ENCODE measurements at regions not wholly inside any gene's neighbourhood (a gene's known extent, or its start where the extent isn't known, plus 50 kb on each side); places are given as distances from the start of the nearest gene placed in this dataset.

DNA sequence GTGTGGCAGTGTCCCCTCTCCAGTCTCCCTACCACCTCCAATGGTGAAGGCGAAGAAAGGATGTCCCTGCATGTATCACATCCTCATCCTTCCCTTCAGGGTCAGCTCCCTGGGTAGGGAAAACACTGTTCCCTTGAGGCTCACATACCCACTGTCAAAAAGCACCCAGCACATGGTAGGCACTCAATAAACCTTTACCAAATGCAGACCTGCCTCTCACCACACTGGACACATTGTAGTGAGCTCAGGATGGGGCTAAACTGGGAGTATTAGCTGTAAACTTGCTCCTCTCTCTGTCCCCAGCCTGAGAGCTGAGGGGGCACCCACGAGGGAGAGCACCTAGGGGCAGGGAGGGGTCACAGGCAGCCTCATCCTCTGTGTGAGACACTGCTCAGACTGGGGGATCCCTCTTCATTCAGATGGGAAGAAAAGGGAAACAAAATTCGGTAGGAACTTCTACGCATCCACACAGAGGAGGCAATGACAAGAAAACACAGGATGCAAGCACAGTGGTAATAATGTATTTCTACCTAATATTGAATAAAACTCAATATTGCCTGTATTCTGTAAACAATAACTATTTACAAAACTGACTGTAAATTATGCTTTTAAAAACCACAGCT is 101.6 kb upstream of the TOP3B start:
- DNase-seq (ENCODE audit: low read depth), result no peak
- TF ChIP-seq, protein P1, sequence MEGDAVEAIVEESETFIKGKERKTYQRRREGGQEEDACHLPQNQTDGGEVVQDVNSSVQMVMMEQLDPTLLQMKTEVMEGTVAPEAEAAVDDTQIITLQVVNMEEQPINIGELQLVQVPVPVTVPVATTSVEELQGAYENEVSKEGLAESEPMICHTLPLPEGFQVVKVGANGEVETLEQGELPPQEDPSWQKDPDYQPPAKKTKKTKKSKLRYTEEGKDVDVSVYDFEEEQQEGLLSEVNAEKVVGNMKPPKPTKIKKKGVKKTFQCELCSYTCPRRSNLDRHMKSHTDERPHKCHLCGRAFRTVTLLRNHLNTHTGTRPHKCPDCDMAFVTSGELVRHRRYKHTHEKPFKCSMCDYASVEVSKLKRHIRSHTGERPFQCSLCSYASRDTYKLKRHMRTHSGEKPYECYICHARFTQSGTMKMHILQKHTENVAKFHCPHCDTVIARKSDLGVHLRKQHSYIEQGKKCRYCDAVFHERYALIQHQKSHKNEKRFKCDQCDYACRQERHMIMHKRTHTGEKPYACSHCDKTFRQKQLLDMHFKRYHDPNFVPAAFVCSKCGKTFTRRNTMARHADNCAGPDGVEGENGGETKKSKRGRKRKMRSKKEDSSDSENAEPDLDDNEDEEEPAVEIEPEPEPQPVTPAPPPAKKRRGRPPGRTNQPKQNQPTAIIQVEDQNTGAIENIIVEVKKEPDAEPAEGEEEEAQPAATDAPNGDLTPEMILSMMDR (conservative IDR thresholded peaks at IDR 0.05; ENCODE audit: low read depth, low read length), result no peak

DNA sequence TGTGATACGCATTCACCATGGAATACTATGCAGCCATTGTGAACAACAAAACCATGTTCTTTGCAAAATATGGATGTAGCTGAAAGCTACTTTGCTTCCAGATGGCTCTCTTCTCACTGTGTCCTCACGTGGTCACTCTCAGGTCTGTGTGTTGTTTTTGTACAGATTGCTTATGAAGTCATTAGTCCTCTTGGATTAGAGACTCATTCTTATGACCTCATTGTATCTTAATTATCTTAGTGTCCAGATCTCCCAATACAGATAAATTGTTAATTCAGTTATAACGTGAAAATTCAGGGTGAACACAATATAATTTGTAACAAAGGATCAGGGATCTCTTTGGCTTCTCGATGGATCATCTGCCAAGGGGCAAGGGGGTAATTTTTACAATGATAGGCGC is 100.4 kb upstream of the TOP3B start:
- TF ChIP-seq, protein P1 (conservative IDR thresholded peaks at IDR 0.05; ENCODE audit: low read depth, low read length), result no peak
- DNase-seq (ENCODE audit: low read depth), result no peak
- H3K4me3 ChIP-seq (ENCODE audit: low read depth, low read length), result no peak overlapping the region

More for the DNA sequence above, 101.6 kb upstream of the TOP3B start:
- H3K4me3 ChIP-seq (ENCODE audit: low read depth, low read length), result no peak overlapping the region

DNA sequence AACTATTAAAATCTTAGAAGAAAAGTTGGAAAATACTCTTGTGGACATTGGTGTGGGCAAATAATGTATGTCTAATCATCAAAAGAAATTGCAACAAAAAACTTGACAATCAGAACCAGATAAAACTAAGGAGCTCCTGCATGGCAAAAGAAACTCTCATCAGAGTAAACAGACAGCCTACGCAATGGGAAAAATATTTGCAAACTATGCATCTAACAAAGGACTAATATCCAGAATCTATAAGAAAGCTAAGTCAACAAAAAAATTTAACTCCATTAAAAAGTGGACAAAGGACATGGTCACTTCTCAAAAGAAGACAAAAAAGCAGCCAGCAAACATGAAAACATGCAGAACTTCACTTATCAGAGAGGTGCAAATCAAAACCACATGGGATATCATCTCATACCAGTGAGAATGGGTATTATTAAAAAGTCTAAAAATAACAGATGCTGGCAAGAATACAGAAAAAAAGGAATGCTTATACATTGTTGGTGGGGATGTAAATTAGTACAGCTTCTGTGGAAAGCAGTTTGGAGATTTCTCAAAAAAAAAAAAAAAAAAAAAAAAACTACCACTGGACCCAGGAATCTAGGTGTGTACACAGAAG is 99.7 kb upstream of the TOP3B start:
- TF ChIP-seq, protein P1 (conservative IDR thresholded peaks at IDR 0.05; ENCODE audit: low read depth, low read length), result no peak
- no peak overlapping the region for H3K4me3 ChIP-seq (ENCODE audit: low read depth, low read length)
- DNase-seq (ENCODE audit: low read depth), result no peak

DNA sequence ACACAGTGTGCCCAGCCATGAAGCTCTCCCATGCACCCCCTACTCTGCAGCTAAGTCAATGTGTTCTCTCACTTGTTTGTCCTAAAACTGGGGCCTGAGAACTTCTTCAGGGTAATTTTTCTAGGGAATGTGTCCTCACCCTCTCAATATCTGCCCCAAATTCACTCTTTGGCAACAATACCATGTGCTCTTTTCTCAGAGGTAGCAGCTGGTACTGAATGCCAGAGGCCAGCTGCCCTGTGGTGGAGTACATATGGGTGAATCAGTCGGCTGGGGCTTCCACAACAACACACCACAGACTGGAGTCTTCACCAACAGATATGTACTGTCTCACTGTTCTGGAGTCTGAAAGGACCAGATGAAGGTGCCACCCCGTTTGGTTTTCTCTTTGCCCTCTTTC is 97.7 kb upstream of the TOP3B start:
- no peak overlapping the region for H3K4me3 ChIP-seq (ENCODE audit: low read depth, low read length)
- no peak for DNase-seq (ENCODE audit: low read depth)
- TF ChIP-seq, protein P1 (conservative IDR thresholded peaks at IDR 0.05; ENCODE audit: low read depth, low read length), result no peak

GRCh38 chr22:22079404-22080148 is 97.0 kb upstream of the TOP3B start:
- TF ChIP-seq, protein P1 (conservative IDR thresholded peaks at IDR 0.05; ENCODE audit: low read depth, low read length), result no peak
- DNase-seq (ENCODE audit: low read depth), result no peak
- H3K4me3 ChIP-seq (ENCODE audit: low read depth, low read length), result no peak overlapping the region

DNA sequence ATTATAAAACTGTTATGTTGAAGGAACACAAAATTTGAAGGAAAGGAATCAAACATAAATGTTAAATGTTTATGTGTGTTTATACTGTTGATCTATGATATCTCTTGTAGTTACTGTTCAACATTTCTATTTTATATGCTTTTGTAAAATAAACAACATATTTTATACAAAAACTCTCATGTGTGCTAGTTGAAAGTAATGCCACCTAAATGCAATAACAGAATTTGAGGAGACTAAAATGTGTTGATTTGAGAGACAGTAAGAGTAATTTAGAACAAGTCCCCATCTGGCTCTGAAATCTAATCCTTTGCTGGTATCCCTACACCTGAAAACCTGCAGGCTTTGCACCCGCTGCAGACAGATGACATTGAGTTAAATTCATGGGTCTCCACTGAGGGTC is 95.7 kb upstream of the TOP3B start:
- H3K4me3 ChIP-seq (ENCODE audit: low read depth, low read length), result no peak overlapping the region
- TF ChIP-seq, protein P1 (conservative IDR thresholded peaks at IDR 0.05; ENCODE audit: low read depth, low read length), result no peak
- no peak for DNase-seq (ENCODE audit: low read depth)
